ENCODE measurements at regions not wholly inside any gene's neighbourhood (a gene's known extent, or its start where the extent isn't known, plus 50 kb on each side); places are given as distances from the start of the nearest gene placed in this dataset.
"Not testable (repeated sequence)": the region's sequence is repeated elsewhere in the genome, so short reads cannot be mapped to it uniquely, and the experiment has no call there.

GRCh38 chr3:31302343-31302742 is 230.4 kb upstream of the STT3B start:
- in situ Hi-C loops (cut with HindIII; ENCODE audit: low sequenced_read_pairs), result no loop called here

GRCh38 chr3:31305340-31305739 is 227.4 kb upstream of the STT3B start:
- in situ Hi-C loops (cut with HindIII; ENCODE audit: low sequenced_read_pairs), result no loop called here

- in situ Hi-C loops (cut with HindIII; ENCODE audit: low sequenced_read_pairs), result no loop called here
These were observed 225.5 kb upstream of the STT3B start for GRCh38 chr3:31307131-31307785.

- in situ Hi-C loops (cut with HindIII; ENCODE audit: low sequenced_read_pairs), result no loop called here
These were observed 221.2 kb upstream of the STT3B start for GRCh38 chr3:31311559-31311958.

- in situ Hi-C loops (cut with HindIII; ENCODE audit: low sequenced_read_pairs), result no loop called here
These were observed 220.3 kb upstream of the STT3B start for GRCh38 chr3:31312400-31312799.

- in situ Hi-C loops (cut with HindIII; ENCODE audit: low sequenced_read_pairs), result no loop called here
These were observed 218.5 kb upstream of the STT3B start for GRCh38 chr3:31314258-31314657.

GRCh38 chr3:31319332-31319731 is 213.4 kb upstream of the STT3B start:
- in situ Hi-C loops (cut with HindIII; ENCODE audit: low sequenced_read_pairs), result no loop called here

GRCh38 chr3:31321620-31322019 is 211.1 kb upstream of the STT3B start:
- in situ Hi-C loops (cut with HindIII; ENCODE audit: low sequenced_read_pairs), result no loop called here

- in situ Hi-C loops (cut with HindIII; ENCODE audit: low sequenced_read_pairs), result no loop called here
These were observed 210.3 kb upstream of the STT3B start for GRCh38 chr3:31322460-31322859.

- in situ Hi-C loops (cut with HindIII; ENCODE audit: low sequenced_read_pairs), result not testable (repeated sequence)
These were observed 204.8 kb upstream of the STT3B start for GRCh38 chr3:31327826-31328357.

GRCh38 chr3:31331278-31331677 is 201.4 kb upstream of the STT3B start:
- in situ Hi-C loops (cut with HindIII; ENCODE audit: low sequenced_read_pairs), result no loop called here

GRCh38 chr3:31341130-31341529 is 191.6 kb upstream of the STT3B start:
- in situ Hi-C loops (cut with HindIII; ENCODE audit: low sequenced_read_pairs), result no loop called here

GRCh38 chr3:31343075-31343474 is 189.7 kb upstream of the STT3B start:
- in situ Hi-C loops (cut with HindIII; ENCODE audit: low sequenced_read_pairs), result no loop called here

- in situ Hi-C loops (cut with HindIII; ENCODE audit: low sequenced_read_pairs), result no loop called here
These were observed 187.1 kb upstream of the STT3B start for GRCh38 chr3:31345581-31345980.

GRCh38 chr3:31346542-31346979 is 186.2 kb upstream of the STT3B start:
- in situ Hi-C loops (cut with HindIII; ENCODE audit: low sequenced_read_pairs), result no loop called here

- in situ Hi-C loops (cut with HindIII; ENCODE audit: low sequenced_read_pairs), result no loop called here
These were observed 183.6 kb upstream of the STT3B start for GRCh38 chr3:31349001-31349748.

GRCh38 chr3:31350307-31350706 is 182.4 kb upstream of the STT3B start:
- in situ Hi-C loops (cut with HindIII; ENCODE audit: low sequenced_read_pairs), result no loop called here

- in situ Hi-C loops (cut with HindIII; ENCODE audit: low sequenced_read_pairs), result no loop called here
These were observed 180.4 kb upstream of the STT3B start for GRCh38 chr3:31352331-31352730.

- in situ Hi-C loops (cut with HindIII; ENCODE audit: low sequenced_read_pairs), result no loop called here
These were observed 179.6 kb upstream of the STT3B start for GRCh38 chr3:31353166-31353565.

GRCh38 chr3:31354373-31354772 is 178.4 kb upstream of the STT3B start:
- in situ Hi-C loops (cut with HindIII; ENCODE audit: low sequenced_read_pairs), result no loop called here

- in situ Hi-C loops (cut with HindIII; ENCODE audit: low sequenced_read_pairs), result no loop called here
These were observed 176.9 kb upstream of the STT3B start for GRCh38 chr3:31355807-31356206.

- in situ Hi-C loops (cut with HindIII; ENCODE audit: low sequenced_read_pairs), result no loop called here
These were observed 175.8 kb upstream of the STT3B start for GRCh38 chr3:31356941-31357340.

All from endothelial cell of hepatic sinusoid (primary cell).